Mesenteric fat pad (tissue), 1 donor: ENCODE measurements at regions not wholly inside any gene's neighbourhood (a gene's known extent, or its start where the extent isn't known, plus 50 kb on each side); places are given as distances from the start of the nearest gene placed in this dataset.

Experiments
- DNase-seq: peaks from one replicate; pipeline ENCODE4 v3.0.0-alpha.2; 2020; ENCODE audit warnings: low spot score
- donor health status: DM: yes; HTN: yes; CAD: no.

- DNase-seq, result no peak
These were observed 706.1 kb upstream of the PTPRD start for GRCh38 chr9:11318946-11319345.

GRCh38 chr9:11319538-11319937 lies 706.7 kb upstream of the PTPRD start:
- DNase-seq, result no peak

- DNase-seq, result no peak
These were observed 708.2 kb upstream of the PTPRD start for GRCh38 chr9:11320989-11321388.

GRCh38 chr9:11323457-11323856 lies 710.7 kb upstream of the PTPRD start:
- DNase-seq, result no peak

- DNase-seq, result no peak
These were observed 713.4 kb upstream of the PTPRD start for GRCh38 chr9:11326231-11326630.

GRCh38 chr9:11328326-11328725 lies 715.5 kb upstream of the PTPRD start:
- no peak for DNase-seq

GRCh38 chr9:11335011-11335410 lies 722.2 kb upstream of the PTPRD start:
- no peak for DNase-seq

GRCh38 chr9:11338130-11338529 lies 725.3 kb upstream of the PTPRD start:
- DNase-seq, result no peak

- DNase-seq, result no peak
These were observed 727.9 kb upstream of the PTPRD start for GRCh38 chr9:11340654-11341053.

GRCh38 chr9:11347437-11347836 lies 734.6 kb upstream of the PTPRD start:
- DNase-seq, result no peak

GRCh38 chr9:11348366-11348765 lies 735.6 kb upstream of the PTPRD start:
- DNase-seq, result no peak

- no peak for DNase-seq
These were observed 736.4 kb upstream of the PTPRD start for GRCh38 chr9:11349187-11349586.

GRCh38 chr9:11352612-11353011 lies 739.8 kb upstream of the PTPRD start:
- DNase-seq, result no peak

- DNase-seq, result no peak
These were observed 743.3 kb upstream of the PTPRD start for GRCh38 chr9:11356067-11356466.

- no peak for DNase-seq
These were observed 753.9 kb upstream of the PTPRD start for GRCh38 chr9:11366585-11367129.

GRCh38 chr9:11374926-11375325 lies 762.1 kb upstream of the PTPRD start:
- no peak for DNase-seq

- DNase-seq, result no peak
These were observed 789.8 kb upstream of the PTPRD start for GRCh38 chr9:11402621-11403020.

- no peak for DNase-seq
These were observed 801.4 kb upstream of the PTPRD start for GRCh38 chr9:11414241-11414640.

GRCh38 chr9:11417782-11418181 lies 805.0 kb upstream of the PTPRD start:
- no peak for DNase-seq

GRCh38 chr9:11431490-11431889 lies 818.7 kb upstream of the PTPRD start:
- DNase-seq, result no peak

- no peak for DNase-seq
These were observed 819.6 kb upstream of the PTPRD start for GRCh38 chr9:11432361-11432760.

GRCh38 chr9:11443631-11444030 lies 830.8 kb upstream of the PTPRD start:
- DNase-seq, result no peak

GRCh38 chr9:11457825-11458790 lies 845.3 kb upstream of the PTPRD start:
- no peak for DNase-seq
